Transverse colon (tissue), 4 donors: ENCODE measurements at regions not wholly inside any gene's neighbourhood (a gene's known extent, or its start where the extent isn't known, plus 50 kb on each side); places are given as distances from the start of the nearest gene placed in this dataset.

Experiments
- CTCF ChIP-seq, 5 experiments: fragments of 200-600 bp in 3 of 5; fragments of 450-650 bp in 2 of 5; sonication (generic) in 3 of 5; IDR thresholded peaks; 1 replicate in 2 of 5; 2 replicates in 3 of 5; pipeline ENCODE4 v1.5.1; 2016 to 2017; ENCODE audit warnings: antibody characterized with exemption in 5 of 5, inconsistent platforms in 3 of 5, mild to moderate bottlenecking in 2 of 5, moderate library complexity in 1 of 5
- POLR2A ChIP-seq: fragments of 450-650 bp; IDR thresholded peaks from one replicate; pipeline ENCODE4 v1.6.1; 2016; ENCODE audit warnings: antibody characterized with exemption, mild to moderate bottlenecking, moderate library complexity
- POLR2AphosphoS5 ChIP-seq, 3 donors: sonication (generic); formaldehyde crosslinking; IDR thresholded peaks; one replicate each; pipeline ENCODE4 v1.6.1; 2016; ENCODE audit warnings: antibody characterized with exemption in 3 of 3

GRCh38 chr11:90629229-90629806 is 406.5 kb upstream of the CHORDC1 start:
- no peak for TF ChIP-seq POLR2AphosphoS5 (IDR thresholded peaks at IDR 0.05)
- TF ChIP-seq CTCF (IDR thresholded peaks at IDR 0.05): no peak
- no peak for TF ChIP-seq POLR2A
